K562 (cell line): ENCODE measurements at regions not wholly inside any gene's neighbourhood (a gene's known extent, or its start where the extent isn't known, plus 50 kb on each side); places are given as distances from the start of the nearest gene placed in this dataset.

Experiments used
- CREM ChIP-seq: IDR thresholded peaks from 2 replicates; pipeline ENCODE4 v1.6.1; 2014; ENCODE audit warnings: antibody characterized with exemption, low read depth
- MGA ChIP-seq: fragments of 450-650 bp; IDR thresholded peaks from 2 replicates; pipeline ENCODE4 v1.6.1; 2016; ENCODE audit warnings: mild to moderate bottlenecking, moderate library complexity
- ZNF175 ChIP-seq: fragments of 200-800 bp; sonication (Bioruptor generic); IDR thresholded peaks from 2 replicates; pipeline ENCODE4 v1.6.1; 2016; ENCODE audit warnings: low read depth, mild to moderate bottlenecking, missing genetic modification characterization, missing compliant biosample characterization
- ZNF830 ChIP-seq: fragments of 250-450 bp; sonication (Bioruptor Pico); IDR thresholded peaks from 2 replicates; pipeline ENCODE4 v1.5.0; 2021; ENCODE audit warnings: mild to moderate bottlenecking

- TF ChIP-seq MGA (no peak), ZNF175 (CRISPR knock-in tag) (no peak), ZNF830 (CRISPR knock-in tag) (no peak), CREM (no peak)
Observed at GRCh38 chr20:4344670-4345069, 95.6 kb upstream of the ADRA1D start (continued).
